GM23248 (cell line): ENCODE measurements at regions not wholly inside any gene's neighbourhood (a gene's known extent, or its start where the extent isn't known, plus 50 kb on each side); places are given as distances from the start of the nearest gene placed in this dataset.

Experiments
- DNase-seq: peaks from one replicate; pipeline ENCODE4 v3.0.0-alpha.2; 2015
- H2AFZ ChIP-seq: fragments of 200-600 bp; sonication (generic); 2 replicates; pipeline ENCODE4 v1.6.1; 2016; ENCODE audit warnings: antibody characterized with exemption
- H3F3A ChIP-seq: fragments of 200-600 bp; sonication (generic); 2 replicates; pipeline ENCODE4 v1.6.1; 2016; ENCODE audit warnings: mild to moderate bottlenecking, antibody characterized with exemption, mixed run types; ENCODE audit not compliant: insufficient read depth
- H3K27ac ChIP-seq: fragments of 200-600 bp; sonication (generic); 2 replicates; pipeline ENCODE4 v1.5.1; 2016; ENCODE audit warnings: mild to moderate bottlenecking
- H3K27me3 ChIP-seq: fragments of 200-600 bp; sonication (generic); replicated peaks from 2 replicates; pipeline ENCODE4 v1.6.1; 2016; ENCODE audit warnings: mild to moderate bottlenecking; ENCODE audit not compliant: insufficient read depth
- H3K36me3 ChIP-seq: fragments of 200-600 bp; sonication (generic); 2 replicates; pipeline ENCODE4 v1.6.1; 2016; ENCODE audit warnings: low read depth, mild to moderate bottlenecking
- H3K4me1 ChIP-seq: fragments of 200-600 bp; sonication (generic); 2 replicates; pipeline ENCODE4 v1.6.1; 2016; ENCODE audit warnings: mild to moderate bottlenecking; ENCODE audit not compliant: insufficient read depth
- H3K4me2 ChIP-seq: fragments of 200-600 bp; sonication (generic); one replicate; pipeline ENCODE4 v1.6.1; 2016; ENCODE audit warnings: mild to moderate bottlenecking; ENCODE audit not compliant: unreplicated experiment
- H3K4me3 ChIP-seq: fragments of 200-600 bp; sonication (generic); 2 replicates; pipeline ENCODE4 v1.5.1; 2016; ENCODE audit warnings: mild to moderate bottlenecking
- H3K79me2 ChIP-seq: fragments of 200-600 bp; sonication (generic); 2 replicates; pipeline ENCODE4 v1.6.1; 2016; ENCODE audit warnings: mild to moderate bottlenecking; ENCODE audit not compliant: insufficient read depth
- H3K9ac ChIP-seq: fragments of 200-600 bp; sonication (generic); 2 replicates; pipeline ENCODE4 v1.6.1; 2016; ENCODE audit warnings: mild to moderate bottlenecking
- H3K9me2 ChIP-seq: fragments of 200-600 bp; sonication (generic); 2 replicates; pipeline ENCODE4 v1.6.1; 2016; ENCODE audit warnings: mixed run types, mild to moderate bottlenecking, moderate library complexity; ENCODE audit not compliant: insufficient read depth
- H3K9me3 ChIP-seq: fragments of 200-600 bp; sonication (generic); one replicate; pipeline ENCODE4 v1.6.1; 2017; ENCODE audit warnings: low read depth
- H4K20me1 ChIP-seq: fragments of 200-600 bp; sonication (generic); 2 replicates; pipeline ENCODE4 v1.6.0; 2016; ENCODE audit not compliant: insufficient read depth
- EZH2 ChIP-seq: fragments of 200-600 bp; sonication (generic); IDR thresholded peaks from 2 replicates; pipeline ENCODE4 v1.6.1; 2018; ENCODE audit warnings: antibody characterized with exemption, mild to moderate bottlenecking; ENCODE audit not compliant: insufficient read depth, poor library complexity, severe bottlenecking
- EZH2phosphoT487 ChIP-seq: fragments of 200-600 bp; sonication (generic); IDR thresholded peaks from 2 replicates; pipeline ENCODE4 v1.6.1; 2018; ENCODE audit warnings: antibody characterized with exemption, moderate library complexity, mild to moderate bottlenecking, low read depth; ENCODE audit not compliant: insufficient read depth
- WGBS, 2 experiments: methylation state at CpG; one replicate each; pipeline ENCODE4 v1.1.6; 2015 to 2017; ENCODE audit warnings: low lambda C conversion rate in 2 of 2, low coverage in 1 of 2; ENCODE audit errors: missing lambda C conversion rate in 2 of 2; 5-methylcytosine and 5-hydroxymethylcytosine counted together
- in situ Hi-C: fragments of 300-500 bp; cut with MboI; formaldehyde crosslinking; loops from 2 replicates; pipeline ENCODE4 v1.15.0; 2020

- H3F3A ChIP-seq: no peaks in the 10 kb centered on the region
- no peaks in the 10 kb centered on the region for H3K27me3 ChIP-seq
- H3K36me3 ChIP-seq: no peaks in the 10 kb centered on the region
- WGBS, 2 experiments: 66 to 71% methylated on average over 1 of the region's 1 CpG
- no peak overlapping the region for H3K9ac ChIP-seq
- no peaks in the 10 kb centered on the region for H3K9me2 ChIP-seq
- no peaks in the 10 kb centered on the region for H3K4me1 ChIP-seq
- no peak for DNase-seq
- H3K27ac ChIP-seq: no peak overlapping the region
- no peaks in the 10 kb centered on the region for H3K9me3 ChIP-seq
- H3K4me3 ChIP-seq: no peak overlapping the region
- no peaks in the 10 kb centered on the region for H4K20me1 ChIP-seq
- no peak overlapping the region for H2AFZ ChIP-seq
- no peaks in the 10 kb centered on the region for H3K79me2 ChIP-seq
- no peak overlapping the region for H3K4me2 ChIP-seq
- in situ Hi-C loops: no loop called here
- TF ChIP-seq EZH2 (no peak), EZH2phosphoT487 (no peak)
These were observed 52.9 kb upstream of the FGGY start for GRCh38 chr1:59243978-59244377.

GRCh38 chr1:59244891-59245290 is 52.0 kb upstream of the FGGY start:
- Histone ChIP-seq H4K20me1 (no peaks in the 10 kb centered on the region), H3K4me1 (no peaks in the 10 kb centered on the region), H3K27ac (no peak overlapping the region), H2AFZ (no peak overlapping the region), H3K4me3 (no peak overlapping the region), H3K9ac (no peak overlapping the region), H3K9me2 (no peaks in the 10 kb centered on the region), H3K36me3 (no peaks in the 10 kb centered on the region), H3K79me2 (no peaks in the 10 kb centered on the region), H3F3A (no peaks in the 10 kb centered on the region), H3K27me3 (no peaks in the 10 kb centered on the region), H3K4me2 (no peak overlapping the region), H3K9me3 (no peaks in the 10 kb centered on the region)
- no peak for DNase-seq
- TF ChIP-seq EZH2phosphoT487 (no peak), EZH2 (no peak)
- in situ Hi-C loops: no loop called here
- WGBS, 2 experiments: 77 to 79% methylated on average over 1 of the region's 1 CpG
